Smooth muscle cell (in vitro differentiated cells): ENCODE measurements at regions not wholly inside any gene's neighbourhood (a gene's known extent, or its start where the extent isn't known, plus 50 kb on each side); places are given as distances from the start of the nearest gene placed in this dataset.

Experiments
- DNase-seq: peaks from one replicate; lab custom pipeline; 2025; ENCODE audit not compliant: unreplicated experiment; lab: John Stamatoyannopoulos, UW
- H2AFZ ChIP-seq: fragments of 200-600 bp; sonication (generic); 2 replicates; pipeline ENCODE4 v1.6.0; 2016; ENCODE audit warnings: antibody characterized with exemption, low read depth, mild to moderate bottlenecking
- H3F3A ChIP-seq: fragments of 200-600 bp; sonication (generic); 2 replicates; pipeline ENCODE4 v1.6.0; 2017; ENCODE audit warnings: antibody characterized with exemption, low read depth
- H3K27ac ChIP-seq: fragments of 200-600 bp; sonication (generic); 2 replicates; pipeline ENCODE4 v1.5.1; 2016; ENCODE audit warnings: low read depth, mild to moderate bottlenecking
- H3K27me3 ChIP-seq: fragments of 200-600 bp; sonication (generic); 2 replicates; pipeline ENCODE4 v1.6.1; 2016; ENCODE audit warnings: low read depth, mild to moderate bottlenecking
- H3K36me3 ChIP-seq: fragments of 200-600 bp; sonication (generic); 2 replicates; pipeline ENCODE4 v1.5.1; 2016; ENCODE audit warnings: low read depth
- H3K4me1 ChIP-seq: fragments of 200-600 bp; sonication (generic); 2 replicates; pipeline ENCODE4 v1.5.1; 2016; ENCODE audit warnings: low read depth
- H3K4me2 ChIP-seq: fragments of 200-600 bp; sonication (generic); 2 replicates; pipeline ENCODE4 v1.6.0; 2016; ENCODE audit warnings: mild to moderate bottlenecking
- H3K4me3 ChIP-seq: fragments of 200-600 bp; sonication (generic); 2 replicates; pipeline ENCODE4 v1.5.1; 2016; ENCODE audit warnings: mild to moderate bottlenecking
- H3K79me2 ChIP-seq: fragments of 200-600 bp; sonication (generic); 2 replicates; pipeline ENCODE4 v1.6.0; 2016; ENCODE audit warnings: low read depth, mild to moderate bottlenecking
- H3K9ac ChIP-seq: fragments of 200-600 bp; sonication (generic); 2 replicates; pipeline ENCODE4 v1.6.0; 2016; ENCODE audit warnings: low read depth
- H3K9me3 ChIP-seq: fragments of 200-600 bp; sonication (generic); replicated peaks from 2 replicates; pipeline ENCODE4 v1.5.1; 2016; ENCODE audit warnings: low read depth
- H4K20me1 ChIP-seq: fragments of 200-600 bp; sonication (generic); 2 replicates; pipeline ENCODE4 v1.6.0; 2016; ENCODE audit warnings: low read depth
- CTCF ChIP-seq: fragments of 200-600 bp; sonication (generic); IDR thresholded peaks from 2 replicates; pipeline ENCODE4 v1.5.1; 2017; ENCODE audit warnings: borderline replicate concordance, mild to moderate bottlenecking, antibody characterized with exemption; ENCODE audit not compliant: insufficient read depth, poor library complexity, severe bottlenecking
- WGBS: methylation state at CpG from one replicate; pipeline ENCODE4 v1.1.7; 2016; ENCODE audit warnings: low lambda C conversion rate; 5-methylcytosine and 5-hydroxymethylcytosine counted together

GRCh38 chr12:25384038-25384892 lies 133.5 kb upstream of the KRAS start:
- no peak for TF ChIP-seq CTCF
- Histone ChIP-seq H3K27ac (peak overlapping the region; percentile 94), H2AFZ (no peak overlapping the region), H3K79me2 (no peaks in the 10 kb centered on the region), H3K4me3 (peak overlapping the region; percentile 70), H3F3A (no peaks in the 10 kb centered on the region), H3K36me3 (no peaks in the 10 kb centered on the region), H3K9me3 (no peaks in the 10 kb centered on the region), H3K4me2 (peak overlapping the region; percentile 96), H3K4me1 (no peaks in the 10 kb centered on the region), H4K20me1 (no peaks in the 10 kb centered on the region), H3K9ac (peak overlapping the region; percentile 96), H3K27me3 (no peaks in the 10 kb centered on the region)
- WGBS = 87% methylated on average over 18 of the region's 18 CpGs
- DNase-seq = no peak

GRCh38 chr12:25382311-25383106 lies 131.8 kb upstream of the KRAS start:
- Histone ChIP-seq H3K36me3 (no peaks in the 10 kb centered on the region), H3K9me3 (no peaks in the 10 kb centered on the region)

GRCh38 chr12:25377469-25378177 lies 126.9 kb upstream of the KRAS start:
- Histone ChIP-seq H3K79me2 (no peaks in the 10 kb centered on the region), H3K4me3 (no peak overlapping the region), H2AFZ (peak overlapping the region; percentile 67), H3K9ac (no peak overlapping the region), H3K4me1 (peaks cover 8% of the 10 kb centered on the region), H3K27me3 (no peaks in the 10 kb centered on the region), H4K20me1 (no peaks in the 10 kb centered on the region), H3K4me2 (peak overlapping the region; percentile 46), H3F3A (no peaks in the 10 kb centered on the region), H3K27ac (peak overlapping the region; percentile 33), H3K36me3 (no peaks in the 10 kb centered on the region), H3K9me3 (no peaks in the 10 kb centered on the region)
- no peak for TF ChIP-seq CTCF
- 35% methylated on average over 5 of the region's 5 CpGs for WGBS
- DNase-seq = no peak

More at GRCh38 chr12:25382311-25383106, 131.8 kb upstream of the KRAS start:
- H3K27ac ChIP-seq = no peak overlapping the region
- H3F3A ChIP-seq = no peaks in the 10 kb centered on the region
- no peaks in the 10 kb centered on the region for H3K79me2 ChIP-seq
- no peaks in the 10 kb centered on the region for H3K4me1 ChIP-seq
- H2AFZ ChIP-seq = no peak overlapping the region
- no peak overlapping the region for H3K4me3 ChIP-seq
- H3K9ac ChIP-seq = no peak overlapping the region
- no peaks in the 10 kb centered on the region for H3K27me3 ChIP-seq
- DNase-seq = no peak
- H3K4me2 ChIP-seq = no peak overlapping the region
- 79% methylated on average over 7 of the region's 7 CpGs for WGBS
- no peak for TF ChIP-seq CTCF
- no peaks in the 10 kb centered on the region for H4K20me1 ChIP-seq
